Esophagus muscularis mucosa (tissue), 4 donors: ENCODE measurements at regions not wholly inside any gene's neighbourhood (a gene's known extent, or its start where the extent isn't known, plus 50 kb on each side); places are given as distances from the start of the nearest gene placed in this dataset.

ENCODE experiments used
- DNase-seq: peaks from one replicate; pipeline ENCODE4 v3.0.0-alpha.2; 2017; ENCODE audit errors: extremely low spot score
- H3K27ac ChIP-seq, 4 donors: fragments of 200-600 bp; sonication (generic); replicated peaks in 1 of 4; 1 replicate in 3 of 4; 2 replicates in 1 of 4; pipeline ENCODE4 v1.5.1; 2016 to 2019; ENCODE audit warnings: mild to moderate bottlenecking in 1 of 4
- H3K27me3 ChIP-seq, 4 donors: fragments of 200-600 bp; sonication (generic); one replicate each; pipeline versions ENCODE4 v1.5.1 to v1.6.0; 2016 to 2019
- H3K36me3 ChIP-seq, 4 donors: fragments of 200-600 bp; sonication (generic); one replicate each; pipeline ENCODE4 v1.5.1; 2016 to 2019
- H3K4me1 ChIP-seq, 4 donors: fragments of 200-600 bp; sonication (generic); one replicate each; pipeline ENCODE4 v1.5.1; 2016 to 2019
- H3K4me3 ChIP-seq, 4 donors: fragments of 200-600 bp; sonication (generic); 1 replicate in 2 of 4; 2 replicates in 2 of 4; pipeline ENCODE4 v1.5.1; 2016 to 2019; ENCODE audit warnings: mild to moderate bottlenecking in 4 of 4, moderate library complexity in 1 of 4
- H3K9me3 ChIP-seq, 4 donors: fragments of 200-600 bp; sonication (generic); 1 replicate in 3 of 4; 2 replicates in 1 of 4; pipeline ENCODE4 v1.5.1; 2016 to 2019
- EP300 ChIP-seq: sonication (generic); formaldehyde crosslinking; IDR thresholded peaks from one replicate; pipeline ENCODE4 v1.6.1; 2017; ENCODE audit warnings: antibody characterized with exemption
- POLR2A ChIP-seq: fragments of 450-650 bp; IDR thresholded peaks from one replicate; pipeline ENCODE4 v1.6.1; 2017; ENCODE audit warnings: antibody characterized with exemption, moderate library complexity, mild to moderate bottlenecking, low read depth
- POLR2AphosphoS5 ChIP-seq, 2 donors: sonication (generic); formaldehyde crosslinking; IDR thresholded peaks; one replicate each; pipeline ENCODE4 v1.6.1; 2017; ENCODE audit warnings: antibody characterized with exemption in 2 of 2
- WGBS: methylation state at CpG from one replicate; pipeline ENCODE4 v1.1.5; 2018; 5-methylcytosine and 5-hydroxymethylcytosine counted together
- intact Hi-C: fragments of 100-400 bp; cut with DNase I; formaldehyde crosslinking; loops from one replicate; pipeline ENCODE4 v1.15.1; 2023
- TF ChIP-seq, protein P1 (sequence below), 3 experiments: fragments of 200-600 bp in 2 of 3; fragments of 450-650 bp in 1 of 3; sonication (generic) in 2 of 3; IDR thresholded peaks; one replicate each; pipeline ENCODE4 v1.5.1; 2017 to 2019; ENCODE audit warnings: antibody characterized with exemption in 3 of 3, mild to moderate bottlenecking in 2 of 3, moderate library complexity in 1 of 3

DNA sequence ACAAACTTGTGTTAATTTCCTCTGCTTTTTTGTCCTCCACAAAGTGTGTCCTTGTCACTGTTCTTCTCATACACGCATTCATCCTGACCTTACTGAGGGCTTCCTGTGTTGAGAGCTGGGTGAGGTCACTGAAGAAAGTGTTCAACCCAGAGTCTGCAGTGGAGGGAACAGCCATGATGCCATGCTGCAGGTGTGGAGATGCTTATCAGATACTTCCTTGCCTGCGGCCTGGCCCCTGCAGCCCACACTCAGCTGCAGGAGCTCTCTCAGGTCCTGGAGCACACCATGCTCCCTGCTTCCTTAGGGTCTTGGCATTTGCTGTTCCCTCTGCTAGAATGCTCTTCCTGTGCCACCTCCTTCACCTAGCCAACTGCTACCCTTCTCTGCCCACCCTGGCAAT, 108.1 kb upstream of the SPRY4 start:
- intact Hi-C loops = no loop called here
- Histone ChIP-seq H3K27ac (no peak overlapping the region), H3K27me3 (no peaks in the 10 kb centered on the region), H3K9me3 (no peaks in the 10 kb centered on the region), H3K36me3 (no peaks in the 10 kb centered on the region), H3K4me1 (peaks cover 14 to 19% (median 15%) of the 10 kb centered on the region in 4 donors), H3K4me3 (no peak overlapping the region)
- no peak for TF ChIP-seq EP300
- TF ChIP-seq, protein P1, sequence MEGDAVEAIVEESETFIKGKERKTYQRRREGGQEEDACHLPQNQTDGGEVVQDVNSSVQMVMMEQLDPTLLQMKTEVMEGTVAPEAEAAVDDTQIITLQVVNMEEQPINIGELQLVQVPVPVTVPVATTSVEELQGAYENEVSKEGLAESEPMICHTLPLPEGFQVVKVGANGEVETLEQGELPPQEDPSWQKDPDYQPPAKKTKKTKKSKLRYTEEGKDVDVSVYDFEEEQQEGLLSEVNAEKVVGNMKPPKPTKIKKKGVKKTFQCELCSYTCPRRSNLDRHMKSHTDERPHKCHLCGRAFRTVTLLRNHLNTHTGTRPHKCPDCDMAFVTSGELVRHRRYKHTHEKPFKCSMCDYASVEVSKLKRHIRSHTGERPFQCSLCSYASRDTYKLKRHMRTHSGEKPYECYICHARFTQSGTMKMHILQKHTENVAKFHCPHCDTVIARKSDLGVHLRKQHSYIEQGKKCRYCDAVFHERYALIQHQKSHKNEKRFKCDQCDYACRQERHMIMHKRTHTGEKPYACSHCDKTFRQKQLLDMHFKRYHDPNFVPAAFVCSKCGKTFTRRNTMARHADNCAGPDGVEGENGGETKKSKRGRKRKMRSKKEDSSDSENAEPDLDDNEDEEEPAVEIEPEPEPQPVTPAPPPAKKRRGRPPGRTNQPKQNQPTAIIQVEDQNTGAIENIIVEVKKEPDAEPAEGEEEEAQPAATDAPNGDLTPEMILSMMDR (IDR thresholded peaks at IDR 0.05) = no peak
- peak in 1 of 2 donors; percentile 34 for TF ChIP-seq POLR2AphosphoS5 (IDR thresholded peaks at IDR 0.05)
- no peak for TF ChIP-seq POLR2A
- DNase-seq = no peak
- 78% methylated on average over 2 of the region's 2 CpGs for WGBS

DNA sequence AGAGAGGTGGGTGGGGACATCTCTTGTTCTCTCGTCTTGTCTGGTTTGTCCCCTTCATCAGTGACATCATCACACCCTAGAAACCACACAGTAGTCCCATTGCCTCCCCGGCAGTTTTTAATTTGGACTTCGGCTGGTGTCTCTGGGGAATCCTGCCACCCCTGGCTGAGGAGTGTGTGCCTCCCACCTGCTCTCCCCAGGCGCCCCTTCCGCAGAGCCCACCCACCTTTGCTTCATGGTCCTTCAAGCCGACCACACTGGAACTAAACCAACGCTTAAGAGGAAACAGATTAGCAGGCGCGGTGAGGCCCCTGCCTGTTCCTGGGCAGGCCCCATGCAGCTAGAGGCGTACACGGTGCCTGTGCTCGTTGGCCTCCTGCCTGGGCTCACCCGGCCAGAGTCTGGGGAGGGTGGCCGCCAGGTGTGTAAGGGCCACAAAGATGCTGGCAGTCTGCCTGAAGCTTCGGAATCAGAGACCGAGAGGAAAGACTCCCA, 107.6 kb upstream of the SPRY4 start:
- intact Hi-C loops = no loop called here
- H3K27me3 ChIP-seq = no peaks in the 10 kb centered on the region
- peaks cover 14 to 19% (median 16%) of the 10 kb centered on the region in 4 donors for H3K4me1 ChIP-seq
- H3K4me3 ChIP-seq = no peak overlapping the region
- WGBS = 54% methylated on average over 16 of the region's 16 CpGs
- no peak overlapping the region for H3K27ac ChIP-seq
- TF ChIP-seq POLR2A = no peak
- TF ChIP-seq, protein P1 (IDR thresholded peaks at IDR 0.05) = no peak
- TF ChIP-seq POLR2AphosphoS5 (IDR thresholded peaks at IDR 0.05) = no peak
- H3K36me3 ChIP-seq = no peaks in the 10 kb centered on the region
- no peak for DNase-seq
- H3K9me3 ChIP-seq = no peaks in the 10 kb centered on the region

DNA sequence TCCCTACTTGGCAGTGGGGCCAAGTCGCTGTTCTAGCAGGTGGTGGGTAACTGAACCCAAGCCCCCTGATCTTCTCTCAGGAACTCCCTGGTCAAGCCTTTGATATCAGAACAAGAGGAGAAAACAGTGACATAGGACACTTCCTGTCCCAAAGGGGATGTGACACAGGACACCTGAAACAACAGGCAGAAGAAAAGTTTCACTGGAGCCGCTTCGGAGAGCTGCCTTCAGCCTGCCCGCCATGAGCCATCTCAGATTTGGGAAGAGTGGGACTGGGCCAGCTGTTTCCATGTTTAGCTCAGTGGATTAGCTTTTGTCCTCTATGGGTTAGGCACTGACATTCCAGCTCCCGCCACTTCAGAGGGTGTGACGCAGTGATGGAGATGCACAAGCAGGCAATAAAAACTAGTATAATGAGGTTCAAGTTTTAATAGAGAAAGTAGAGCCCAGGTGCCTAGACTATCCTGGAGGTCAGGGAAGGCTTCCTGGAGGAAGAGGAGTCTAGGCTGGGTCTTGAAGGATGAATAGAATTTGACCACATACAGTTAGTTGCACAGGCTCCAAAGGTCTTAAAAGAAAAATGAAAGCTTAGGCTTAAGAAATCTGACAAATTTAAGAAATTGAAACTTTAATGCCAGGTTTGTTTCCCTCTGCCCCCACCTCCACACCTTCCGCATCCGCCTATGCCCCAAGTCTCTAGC, 104.1 kb upstream of the SPRY4 start:
- Histone ChIP-seq H3K4me1 (peaks cover 15 to 32% (median 18%) of the 10 kb centered on the region in 4 donors), H3K27me3 (no peaks in the 10 kb centered on the region), H3K4me3 (no peak overlapping the region), H3K36me3 (no peaks in the 10 kb centered on the region), H3K9me3 (no peaks in the 10 kb centered on the region), H3K27ac (no peak overlapping the region)
- WGBS = 84% methylated on average over 7 of the region's 8 CpGs
- intact Hi-C loops = no loop called here
- no peak for DNase-seq
- no peak for TF ChIP-seq POLR2AphosphoS5 (IDR thresholded peaks at IDR 0.05)
- no peak for TF ChIP-seq POLR2A
- TF ChIP-seq EP300 = no peak
- TF ChIP-seq, protein P1 (IDR thresholded peaks at IDR 0.05) = no peak

DNA sequence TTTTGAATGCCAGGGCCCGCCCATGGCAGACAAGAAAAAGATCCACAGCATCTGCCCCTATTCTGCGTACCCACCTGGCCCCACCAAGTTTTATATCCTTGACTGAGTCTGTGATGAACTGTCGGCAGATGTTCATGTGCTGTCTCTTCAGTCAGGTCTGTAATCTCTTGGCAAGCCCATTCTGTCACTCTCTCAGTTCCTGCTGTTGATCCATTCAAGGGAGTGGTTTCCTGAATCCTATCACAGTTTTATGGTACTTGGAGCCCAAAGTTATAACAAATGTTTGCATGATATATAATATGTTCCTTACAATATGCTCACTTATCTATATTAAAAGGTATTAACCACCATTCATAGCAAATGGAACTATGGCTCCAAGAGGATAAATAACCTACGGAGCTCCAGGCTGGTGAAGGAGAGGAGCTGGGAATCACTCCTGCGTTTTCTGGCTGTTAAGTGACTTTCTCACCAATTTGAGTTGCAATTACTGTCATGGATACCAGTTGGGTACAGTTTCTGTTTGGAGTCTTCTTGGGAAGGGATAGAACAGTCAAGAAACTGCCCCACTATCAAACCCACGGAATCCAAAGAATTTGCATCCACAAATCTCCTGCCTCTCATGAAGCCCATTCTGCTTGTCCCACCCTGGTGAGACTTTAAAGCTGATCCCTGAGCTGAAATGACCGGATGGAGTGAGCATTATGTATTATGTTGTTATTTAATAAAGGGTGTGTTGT, 103.4 kb upstream of the SPRY4 start:
- intact Hi-C loops = no loop called here
- peaks cover 8 to 32% (median 11%) of the 10 kb centered on the region in 4 donors for H3K4me1 ChIP-seq
- DNase-seq = no peak
- H3K36me3 ChIP-seq = no peaks in the 10 kb centered on the region
- H3K27me3 ChIP-seq = no peaks in the 10 kb centered on the region
- no peak overlapping the region for H3K4me3 ChIP-seq
- TF ChIP-seq EP300 = no peak
- TF ChIP-seq, protein P1 (IDR thresholded peaks at IDR 0.05) = no peak
- TF ChIP-seq POLR2A = no peak
- TF ChIP-seq POLR2AphosphoS5 (IDR thresholded peaks at IDR 0.05) = no peak
- H3K27ac ChIP-seq = no peak overlapping the region
- H3K9me3 ChIP-seq = no peaks in the 10 kb centered on the region
- WGBS = 93% methylated on average over 7 of the region's 7 CpGs
